Activated T-helper 17 cell treated with anti-CD3 and anti-CD28 coated beads, Interleukin-2, amount 50 U/mL, for 72 hours (primary cell): ENCODE measurements at regions not wholly inside any gene's neighbourhood (a gene's known extent, or its start where the extent isn't known, plus 50 kb on each side); places are given as distances from the start of the nearest gene placed in this dataset.
A peak's percentile ranks its signal among the peaks of the same experiment; 100 is the strongest.
"Not testable (repeated sequence)": the region's sequence is repeated elsewhere in the genome, so short reads cannot be mapped to it uniquely, and the experiment has no call there.

ENCODE experiments used
- ATAC-seq: fragments of 150-1000 bp; cut with Tn5 transposase; replicated peaks from 2 replicates; pipeline ENCODE4 v1.10.0; 2021; ENCODE audit warnings: mild to moderate bottlenecking, moderate library complexity
- H3K27ac Mint-ChIP-seq: one replicate; pipeline ENCODE4 v1.8.0; 2022; ENCODE audit warnings: mixed read lengths
- H3K27me3 Mint-ChIP-seq: one replicate; pipeline ENCODE4 v1.8.0; 2022; ENCODE audit warnings: mixed read lengths
- H3K36me3 Mint-ChIP-seq: one replicate; pipeline ENCODE4 v1.8.0; 2022; ENCODE audit warnings: low read depth, mild to moderate bottlenecking, mixed read lengths
- H3K4me1 Mint-ChIP-seq: one replicate; pipeline ENCODE4 v1.8.0; 2022; ENCODE audit warnings: mixed read lengths
- H3K4me3 Mint-ChIP-seq: one replicate; pipeline ENCODE4 v1.8.0; 2022; ENCODE audit warnings: mild to moderate bottlenecking, mixed read lengths
- H3K9me3 Mint-ChIP-seq: one replicate; pipeline ENCODE4 v1.8.0; 2022; ENCODE audit warnings: mixed read lengths

- Mint-ChIP-seq H3K27me3 (no peaks in the 10 kb centered on the region), H3K27ac (no peak overlapping the region), H3K9me3 (no peaks in the 10 kb centered on the region), H3K36me3 (no peaks in the 10 kb centered on the region), H3K4me1 (no peaks in the 10 kb centered on the region), H3K4me3 (no peak overlapping the region)
- ATAC-seq, result no peak
Observed at GRCh38 chr9:89843074-89843473, 238.3 kb downstream of the GADD45G start.

GRCh38 chr9:89843591-89843990 is 238.8 kb downstream of the GADD45G start:
- no peaks in the 10 kb centered on the region for H3K9me3 Mint-ChIP-seq
- no peaks in the 10 kb centered on the region for H3K36me3 Mint-ChIP-seq
- H3K4me3 Mint-ChIP-seq, result no peak overlapping the region
- H3K27ac Mint-ChIP-seq, result peak overlapping the region; percentile 42
- H3K4me1 Mint-ChIP-seq, result no peaks in the 10 kb centered on the region
- H3K27me3 Mint-ChIP-seq, result no peaks in the 10 kb centered on the region
- no peak for ATAC-seq

- Mint-ChIP-seq H3K4me3 (no peak overlapping the region), H3K36me3 (no peaks in the 10 kb centered on the region), H3K27ac (peak overlapping the region; percentile 42), H3K27me3 (no peaks in the 10 kb centered on the region), H3K9me3 (no peaks in the 10 kb centered on the region), H3K4me1 (no peaks in the 10 kb centered on the region)
- ATAC-seq, result no peak
Observed at GRCh38 chr9:89844075-89844474, 239.3 kb downstream of the GADD45G start.

GRCh38 chr9:89844535-89844934 is 239.7 kb downstream of the GADD45G start:
- Mint-ChIP-seq H3K9me3 (no peaks in the 10 kb centered on the region), H3K27ac (no peak overlapping the region), H3K27me3 (no peaks in the 10 kb centered on the region), H3K36me3 (no peaks in the 10 kb centered on the region), H3K4me1 (no peaks in the 10 kb centered on the region), H3K4me3 (no peak overlapping the region)
- no peak for ATAC-seq

GRCh38 chr9:89845321-89845720 is 240.5 kb downstream of the GADD45G start:
- H3K27ac Mint-ChIP-seq, result no peak overlapping the region
- H3K9me3 Mint-ChIP-seq, result no peaks in the 10 kb centered on the region
- no peaks in the 10 kb centered on the region for H3K27me3 Mint-ChIP-seq
- no peak overlapping the region for H3K4me3 Mint-ChIP-seq
- ATAC-seq, result no peak
- no peaks in the 10 kb centered on the region for H3K4me1 Mint-ChIP-seq
- no peaks in the 10 kb centered on the region for H3K36me3 Mint-ChIP-seq

- no peaks in the 10 kb centered on the region for H3K36me3 Mint-ChIP-seq
- no peaks in the 10 kb centered on the region for H3K9me3 Mint-ChIP-seq
- no peak overlapping the region for H3K27ac Mint-ChIP-seq
- no peak overlapping the region for H3K4me3 Mint-ChIP-seq
- no peak for ATAC-seq
- peaks cover under 1% of the 10 kb centered on the region for H3K27me3 Mint-ChIP-seq
- H3K4me1 Mint-ChIP-seq, result no peaks in the 10 kb centered on the region
Observed at GRCh38 chr9:89845862-89846261, 241.1 kb downstream of the GADD45G start.

- Mint-ChIP-seq H3K4me3 (no peak overlapping the region), H3K9me3 (no peaks in the 10 kb centered on the region), H3K27ac (no peak overlapping the region), H3K4me1 (no peaks in the 10 kb centered on the region), H3K27me3 (peaks cover 6% of the 10 kb centered on the region), H3K36me3 (no peaks in the 10 kb centered on the region)
- ATAC-seq, result no peak
Observed at GRCh38 chr9:89848060-89849040, 243.5 kb downstream of the GADD45G start.

- Mint-ChIP-seq H3K9me3 (no peaks in the 10 kb centered on the region), H3K27me3 (peaks cover 6% of the 10 kb centered on the region), H3K4me3 (no peak overlapping the region), H3K4me1 (no peaks in the 10 kb centered on the region), H3K36me3 (no peaks in the 10 kb centered on the region), H3K27ac (no peak overlapping the region)
- no peak for ATAC-seq
Observed at GRCh38 chr9:89849096-89849495, 244.3 kb downstream of the GADD45G start.

- Mint-ChIP-seq H3K27ac (no peak overlapping the region), H3K4me3 (no peak overlapping the region), H3K4me1 (no peaks in the 10 kb centered on the region), H3K36me3 (no peaks in the 10 kb centered on the region), H3K9me3 (no peaks in the 10 kb centered on the region), H3K27me3 (peaks cover 6% of the 10 kb centered on the region)
- ATAC-seq, result no peak
Observed at GRCh38 chr9:89850153-89850552, 245.3 kb downstream of the GADD45G start.

- Mint-ChIP-seq H3K27ac (no peak overlapping the region), H3K4me3 (no peak overlapping the region), H3K36me3 (no peaks in the 10 kb centered on the region), H3K9me3 (no peaks in the 10 kb centered on the region), H3K4me1 (no peaks in the 10 kb centered on the region), H3K27me3 (peaks cover 6% of the 10 kb centered on the region)
- ATAC-seq, result no peak
Observed at GRCh38 chr9:89850631-89851325, 246.0 kb downstream of the GADD45G start.

GRCh38 chr9:89853161-89853560 is 248.3 kb downstream of the GADD45G start:
- no peak for ATAC-seq
- no peaks in the 10 kb centered on the region for H3K36me3 Mint-ChIP-seq
- no peaks in the 10 kb centered on the region for H3K4me1 Mint-ChIP-seq
- H3K27me3 Mint-ChIP-seq, result peaks cover 6% of the 10 kb centered on the region
- no peak overlapping the region for H3K4me3 Mint-ChIP-seq
- H3K9me3 Mint-ChIP-seq, result no peaks in the 10 kb centered on the region
- H3K27ac Mint-ChIP-seq, result no peak overlapping the region

- no peaks in the 10 kb centered on the region for H3K36me3 Mint-ChIP-seq
- H3K9me3 Mint-ChIP-seq, result no peaks in the 10 kb centered on the region
- ATAC-seq, result no peak
- H3K4me3 Mint-ChIP-seq, result no peak overlapping the region
- H3K27ac Mint-ChIP-seq, result no peak overlapping the region
- peaks cover 9% of the 10 kb centered on the region for H3K27me3 Mint-ChIP-seq
- H3K4me1 Mint-ChIP-seq, result no peaks in the 10 kb centered on the region
Observed at GRCh38 chr9:89853931-89854330, 249.1 kb downstream of the GADD45G start.

GRCh38 chr9:89854715-89855475 is 250.1 kb downstream of the GADD45G start:
- no peak overlapping the region for H3K4me3 Mint-ChIP-seq
- no peaks in the 10 kb centered on the region for H3K36me3 Mint-ChIP-seq
- no peak for ATAC-seq
- no peak overlapping the region for H3K27ac Mint-ChIP-seq
- H3K4me1 Mint-ChIP-seq, result no peaks in the 10 kb centered on the region
- H3K27me3 Mint-ChIP-seq, result peaks cover 10% of the 10 kb centered on the region
- H3K9me3 Mint-ChIP-seq, result no peaks in the 10 kb centered on the region

- H3K36me3 Mint-ChIP-seq, H3K4me3 Mint-ChIP-seq, H3K27me3 Mint-ChIP-seq, H3K27ac Mint-ChIP-seq, H3K4me1 Mint-ChIP-seq, H3K9me3 Mint-ChIP-seq, ATAC-seq: not testable (repeated sequence)
Observed at GRCh38 chr9:89856296-89856695, 251.5 kb downstream of the GADD45G start.
